Muscle of leg (tissue), 3 donors: ENCODE measurements at regions not wholly inside any gene's neighbourhood (a gene's known extent, or its start where the extent isn't known, plus 50 kb on each side); places are given as distances from the start of the nearest gene placed in this dataset.

ENCODE experiments used
- DNase-seq: peaks from one replicate; pipeline ENCODE4 v3.0.0; 2013
- H3K27ac ChIP-seq: one replicate; pipeline ENCODE4 v1.5.1; 2013; ENCODE audit warnings: mild to moderate bottlenecking, low read length, control low read depth
- H3K27me3 ChIP-seq: one replicate; pipeline ENCODE4 v1.6.1; 2013; ENCODE audit warnings: low read length; ENCODE audit not compliant: control insufficient read depth, insufficient read depth
- H3K36me3 ChIP-seq: one replicate; pipeline ENCODE4 v1.6.1; 2013; ENCODE audit warnings: low read length; ENCODE audit not compliant: control insufficient read depth, insufficient read depth
- H3K4me1 ChIP-seq: one replicate; pipeline ENCODE4 v1.6.1; 2013; ENCODE audit warnings: low read length; ENCODE audit not compliant: control insufficient read depth, insufficient read depth
- H3K4me3 ChIP-seq: one replicate; pipeline ENCODE4 v1.5.1; 2013; ENCODE audit warnings: low read length, control low read depth
- H3K9me3 ChIP-seq: replicated peaks from 2 replicates; pipeline ENCODE4 v1.6.1; 2013; ENCODE audit warnings: low read depth, low read length; ENCODE audit not compliant: control insufficient read depth
- WGBS: methylation state at CpG from one replicate; pipeline ENCODE4 v1.1.5; 2013; ENCODE audit warnings: missing lambda C conversion rate; ENCODE audit not compliant: insufficient coverage; 5-methylcytosine and 5-hydroxymethylcytosine counted together

- H3K4me3 ChIP-seq = no peak overlapping the region
- no CpG with 5 or more reads among the region's 3 CpGs for WGBS
- no peaks in the 10 kb centered on the region for H3K27me3 ChIP-seq
- peaks cover 8% of the 10 kb centered on the region for H3K4me1 ChIP-seq
- no peak overlapping the region for H3K27ac ChIP-seq
- no peaks in the 10 kb centered on the region for H3K36me3 ChIP-seq
- no peaks in the 10 kb centered on the region for H3K9me3 ChIP-seq
- DNase-seq = peak; percentile 14
Measured at GRCh38 chr2:59871830-59872229, 681.6 kb downstream of the BCL11A start.

GRCh38 chr2:59868981-59869380 is 684.5 kb downstream of the BCL11A start:
- Histone ChIP-seq H3K27ac (no peak overlapping the region), H3K4me3 (no peak overlapping the region), H3K4me1 (no peaks in the 10 kb centered on the region), H3K9me3 (no peaks in the 10 kb centered on the region), H3K27me3 (no peaks in the 10 kb centered on the region), H3K36me3 (no peaks in the 10 kb centered on the region)
- no peak for DNase-seq
- WGBS = 40% methylated on average over 1 of the region's 2 CpGs

GRCh38 chr2:59866436-59866835 is 687.0 kb downstream of the BCL11A start:
- Histone ChIP-seq H3K4me1 (no peaks in the 10 kb centered on the region), H3K27me3 (no peaks in the 10 kb centered on the region), H3K9me3 (peaks cover 7% of the 10 kb centered on the region), H3K4me3 (no peak overlapping the region), H3K27ac (no peak overlapping the region), H3K36me3 (no peaks in the 10 kb centered on the region)
- peak; percentile 7 for DNase-seq
- WGBS = no CpG with 5 or more reads among the region's 3 CpGs

- WGBS = 94% methylated on average over 6 of the region's 7 CpGs
- H3K4me3 ChIP-seq = no peak overlapping the region
- no peaks in the 10 kb centered on the region for H3K27me3 ChIP-seq
- H3K9me3 ChIP-seq = peaks cover 12% of the 10 kb centered on the region
- DNase-seq = no peak
- H3K36me3 ChIP-seq = no peaks in the 10 kb centered on the region
- H3K27ac ChIP-seq = no peak overlapping the region
- H3K4me1 ChIP-seq = no peaks in the 10 kb centered on the region
Measured at GRCh38 chr2:59858540-59858939, 694.9 kb downstream of the BCL11A start.

GRCh38 chr2:59857109-59857508 is 696.3 kb downstream of the BCL11A start:
- no peak overlapping the region for H3K4me3 ChIP-seq
- no peak overlapping the region for H3K27ac ChIP-seq
- H3K9me3 ChIP-seq = peaks cover 8% of the 10 kb centered on the region
- no peaks in the 10 kb centered on the region for H3K36me3 ChIP-seq
- DNase-seq = no peak
- no peaks in the 10 kb centered on the region for H3K27me3 ChIP-seq
- H3K4me1 ChIP-seq = no peaks in the 10 kb centered on the region

GRCh38 chr2:59856391-59856790 is 697.1 kb downstream of the BCL11A start:
- WGBS = 80% methylated on average over 1 of the region's 3 CpGs
- Histone ChIP-seq H3K36me3 (no peaks in the 10 kb centered on the region), H3K4me1 (no peaks in the 10 kb centered on the region), H3K27me3 (no peaks in the 10 kb centered on the region), H3K27ac (no peak overlapping the region), H3K9me3 (peaks cover 5% of the 10 kb centered on the region), H3K4me3 (no peak overlapping the region)
- no peak for DNase-seq

- no peaks in the 10 kb centered on the region for H3K4me1 ChIP-seq
- H3K36me3 ChIP-seq = no peaks in the 10 kb centered on the region
- H3K4me3 ChIP-seq = no peak overlapping the region
- WGBS = no CpG with 5 or more reads among the region's 4 CpGs
- no peak overlapping the region for H3K27ac ChIP-seq
- DNase-seq = no peak
- no peaks in the 10 kb centered on the region for H3K9me3 ChIP-seq
- H3K27me3 ChIP-seq = no peaks in the 10 kb centered on the region
Measured at GRCh38 chr2:59853032-59853431, 700.4 kb downstream of the BCL11A start.

GRCh38 chr2:59851836-59852475 is 701.5 kb downstream of the BCL11A start:
- Histone ChIP-seq H3K36me3 (no peaks in the 10 kb centered on the region), H3K9me3 (no peaks in the 10 kb centered on the region), H3K4me3 (no peak overlapping the region), H3K27me3 (no peaks in the 10 kb centered on the region), H3K4me1 (no peaks in the 10 kb centered on the region), H3K27ac (no peak overlapping the region)
- DNase-seq = no peak

- Histone ChIP-seq H3K36me3 (no peaks in the 10 kb centered on the region), H3K4me1 (no peaks in the 10 kb centered on the region), H3K27me3 (no peaks in the 10 kb centered on the region), H3K4me3 (no peak overlapping the region), H3K9me3 (no peaks in the 10 kb centered on the region), H3K27ac (no peak overlapping the region)
- 60% methylated on average over 3 of the region's 6 CpGs for WGBS
- DNase-seq = no peak
Measured at GRCh38 chr2:59850554-59850953, 702.9 kb downstream of the BCL11A start.

- H3K27ac ChIP-seq = no peak overlapping the region
- no peaks in the 10 kb centered on the region for H3K36me3 ChIP-seq
- no peaks in the 10 kb centered on the region for H3K4me1 ChIP-seq
- no peaks in the 10 kb centered on the region for H3K27me3 ChIP-seq
- no peak for DNase-seq
- H3K4me3 ChIP-seq = no peak overlapping the region
- WGBS = no CpG with 5 or more reads among the region's 3 CpGs
- no peaks in the 10 kb centered on the region for H3K9me3 ChIP-seq
Measured at GRCh38 chr2:59833941-59834340, 719.5 kb downstream of the BCL11A start.

GRCh38 chr2:59830601-59831000 is 722.9 kb downstream of the BCL11A start:
- no peak for DNase-seq
- Histone ChIP-seq H3K9me3 (no peaks in the 10 kb centered on the region), H3K36me3 (no peaks in the 10 kb centered on the region), H3K4me3 (no peak overlapping the region), H3K27me3 (no peaks in the 10 kb centered on the region), H3K4me1 (no peaks in the 10 kb centered on the region), H3K27ac (no peak overlapping the region)
- 96% methylated on average over 3 of the region's 6 CpGs for WGBS
